Heart left ventricle (tissue), 13 donors: ENCODE measurements at regions not wholly inside any gene's neighbourhood (a gene's known extent, or its start where the extent isn't known, plus 50 kb on each side); places are given as distances from the start of the nearest gene placed in this dataset.

Experiments used
- POLR2A ChIP-seq, 2 donors: fragments of 450-650 bp; IDR thresholded peaks; one replicate each; pipeline ENCODE4 v1.6.1; 2017; ENCODE audit warnings: antibody characterized with exemption in 2 of 2, mild to moderate bottlenecking in 2 of 2, moderate library complexity in 2 of 2
- TF ChIP-seq, protein P1 (sequence below), 12 donors: fragments of 200-600 bp; sonication (generic) in 4 of 12; IDR thresholded peaks; one replicate each; pipeline versions ENCODE4 v1.5.0 to v1.8.0; 2018 to 2022; ENCODE audit warnings: antibody characterized with exemption in 12 of 12, mild to moderate bottlenecking in 5 of 12
- donor health status: ischemic (EF 13 %, LVEDD 7.1; RV severe dilation, severe dysfunction).
- donor health status: DM: no; HTN: yes; CAD: no.
- donor health status: DM: no; HTN: no; CAD: no.
- donor health status: ischemic (EF 25% LVEDD 6.9; RV normal size, moderate dysfunction).
- donor health status: ischemic (EF 25% LVEDD 5.7; RV mildly dilated, moderate dysfunction).
- donor health status: ischemic (EF 35%, LVEDD 5.7; RV mildly dilated, moderate dysfunction).
- donor health status: nonischemic (EF 11% LVEDD 7.7; RV severe dilation, severe dysfunction).
- donor health status: DM: yes; HTN: yes; CAD: no.
- donor health status: PGD.
- donor health status: ischemic (EF 29% LVEDD 5.4; RV normal size, mild dysfunction).
- donor health status: nonischemic (EF 23%, LVEDD 6.1; RV moderate dilation, normal function).

GRCh38 chr2:15803543-15804245 is 136.7 kb upstream of the MYCN start:
- TF ChIP-seq, protein P1, sequence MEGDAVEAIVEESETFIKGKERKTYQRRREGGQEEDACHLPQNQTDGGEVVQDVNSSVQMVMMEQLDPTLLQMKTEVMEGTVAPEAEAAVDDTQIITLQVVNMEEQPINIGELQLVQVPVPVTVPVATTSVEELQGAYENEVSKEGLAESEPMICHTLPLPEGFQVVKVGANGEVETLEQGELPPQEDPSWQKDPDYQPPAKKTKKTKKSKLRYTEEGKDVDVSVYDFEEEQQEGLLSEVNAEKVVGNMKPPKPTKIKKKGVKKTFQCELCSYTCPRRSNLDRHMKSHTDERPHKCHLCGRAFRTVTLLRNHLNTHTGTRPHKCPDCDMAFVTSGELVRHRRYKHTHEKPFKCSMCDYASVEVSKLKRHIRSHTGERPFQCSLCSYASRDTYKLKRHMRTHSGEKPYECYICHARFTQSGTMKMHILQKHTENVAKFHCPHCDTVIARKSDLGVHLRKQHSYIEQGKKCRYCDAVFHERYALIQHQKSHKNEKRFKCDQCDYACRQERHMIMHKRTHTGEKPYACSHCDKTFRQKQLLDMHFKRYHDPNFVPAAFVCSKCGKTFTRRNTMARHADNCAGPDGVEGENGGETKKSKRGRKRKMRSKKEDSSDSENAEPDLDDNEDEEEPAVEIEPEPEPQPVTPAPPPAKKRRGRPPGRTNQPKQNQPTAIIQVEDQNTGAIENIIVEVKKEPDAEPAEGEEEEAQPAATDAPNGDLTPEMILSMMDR (IDR thresholded peaks at IDR 0.05) = no peak
- no peak for TF ChIP-seq POLR2A (IDR thresholded peaks at IDR 0.05)
